GM12892 (cell line): ENCODE measurements at regions not wholly inside any gene's neighbourhood (a gene's known extent, or its start where the extent isn't known, plus 50 kb on each side); places are given as distances from the start of the nearest gene placed in this dataset.

Experiments used
- DNase-seq: peaks from one replicate; pipeline ENCODE4 v3.0.0; 2011; ENCODE audit not compliant: insufficient read length
- FAIRE-seq: peaks from 2 replicates; lab custom pipeline; 2011; peaks lifted over from hg19 to GRCh38; lab: Jason Lieb, UNC
- POLR2A ChIP-seq: IDR thresholded peaks from 2 replicates; pipeline ENCODE4 v1.6.1; 2011; ENCODE audit warnings: low read depth, low read length, control low read depth
- POLR2AphosphoS5 ChIP-seq: IDR thresholded peaks from 2 replicates; pipeline ENCODE4 v1.6.1; 2011; ENCODE audit warnings: low read depth, low read length, control low read depth
- TAF1 ChIP-seq: IDR thresholded peaks from 2 replicates; pipeline ENCODE4 v1.6.1; 2011; ENCODE audit warnings: low read depth, mild to moderate bottlenecking, control low read depth, low read length, borderline replicate concordance

GRCh38 chr6:139628270-139628669 is 253.8 kb upstream of the CITED2 start:
- no peak for TF ChIP-seq POLR2AphosphoS5
- no peak for TF ChIP-seq POLR2A
- no peak for TF ChIP-seq TAF1
- no peak for FAIRE-seq
- no peak for DNase-seq

- FAIRE-seq (no peak), DNase-seq (no peak)
These were observed 252.6 kb upstream of the CITED2 start for GRCh38 chr6:139627091-139627490.

DNA sequence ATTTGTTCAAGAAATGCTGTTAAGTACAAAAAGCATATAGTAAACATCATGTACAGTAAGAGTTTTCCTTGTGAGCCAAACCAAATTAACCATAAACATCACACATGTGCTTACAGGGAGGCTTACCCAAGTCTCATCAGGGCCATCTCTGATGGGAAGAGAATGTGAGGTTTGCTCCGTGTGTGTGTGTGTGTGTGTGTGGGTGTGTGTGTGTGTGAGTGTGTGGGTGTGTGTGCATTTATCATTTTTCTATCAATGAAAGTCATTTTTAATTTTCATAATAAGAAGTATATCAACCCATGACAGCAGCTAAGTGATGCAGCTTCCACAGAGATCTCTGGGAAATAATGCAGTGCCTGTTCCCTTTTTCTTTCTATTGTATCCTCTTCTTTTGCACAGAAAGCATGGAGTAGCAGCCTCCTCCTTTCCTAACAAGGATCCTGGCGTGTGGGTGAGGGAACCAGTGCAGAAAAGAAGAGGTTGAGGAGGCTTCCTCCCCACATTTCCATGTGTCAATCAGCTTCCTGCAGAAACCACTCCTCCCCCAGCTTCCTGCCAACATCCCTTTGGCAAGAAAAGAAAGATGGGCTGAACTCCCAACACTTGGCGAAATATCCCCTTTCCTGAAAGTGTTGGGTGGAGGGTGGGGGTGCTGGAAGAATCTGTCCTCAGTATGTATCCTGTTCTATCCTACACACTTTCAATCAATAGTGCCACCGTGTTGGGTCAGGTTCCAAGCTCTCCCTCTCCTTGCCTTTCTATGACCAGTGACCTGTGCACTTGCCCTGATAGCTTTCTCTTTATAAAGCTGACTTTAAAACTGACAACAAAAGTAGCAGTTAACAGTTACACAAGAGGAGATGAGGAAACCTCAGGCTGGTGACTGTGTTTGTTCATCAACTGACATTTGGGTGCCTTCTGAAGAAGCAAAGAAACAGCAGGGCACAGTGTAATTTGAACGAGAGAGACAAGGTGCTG is 251.8 kb upstream of the CITED2 start:
- DNase-seq: no peak

More at GRCh38 chr6:139627091-139627490, 252.6 kb upstream of the CITED2 start:
- TF ChIP-seq POLR2AphosphoS5 (no peak), POLR2A (no peak), TAF1 (no peak)

GRCh38 chr6:139625081-139625939 is 250.9 kb upstream of the CITED2 start:
- TF ChIP-seq POLR2A (no peak), TAF1 (no peak), POLR2AphosphoS5 (no peak)

More for the DNA sequence above, 251.8 kb upstream of the CITED2 start:
- no peak for FAIRE-seq
- TF ChIP-seq POLR2AphosphoS5 (no peak), TAF1 (no peak), POLR2A (no peak)

GRCh38 chr6:139623372-139623771 is 248.9 kb upstream of the CITED2 start:
- DNase-seq (no peak), FAIRE-seq (no peak)
- TF ChIP-seq POLR2AphosphoS5: no peak
- no peak for TF ChIP-seq TAF1
- no peak for TF ChIP-seq POLR2A

More at GRCh38 chr6:139625081-139625939, 250.9 kb upstream of the CITED2 start:
- DNase-seq (no peak), FAIRE-seq (no peak)

DNA sequence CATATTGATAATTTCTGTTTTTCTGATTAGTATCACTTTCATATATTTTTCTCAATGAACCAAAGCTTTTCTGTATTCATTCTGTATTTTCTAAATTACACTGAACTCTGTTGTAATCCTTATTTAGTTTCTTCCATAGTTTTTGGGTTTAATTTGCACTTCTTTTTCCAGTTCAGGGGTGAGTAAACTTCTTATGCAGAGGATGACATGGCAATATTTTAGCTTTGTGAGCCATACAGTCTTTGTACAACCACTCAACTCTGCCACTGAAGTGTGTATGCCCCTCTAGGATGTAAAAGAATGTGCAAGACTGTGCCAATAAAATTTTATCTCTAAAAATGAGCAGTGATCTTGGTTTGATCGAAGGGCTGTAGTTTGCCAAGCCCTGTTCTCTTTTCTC is 239.0 kb upstream of the CITED2 start:
- DNase-seq: no peak
- TF ChIP-seq POLR2AphosphoS5 (no peak), POLR2A (no peak), TAF1 (no peak)
- FAIRE-seq: no peak

GRCh38 chr6:139612135-139612465 is 237.7 kb upstream of the CITED2 start:
- no peak for DNase-seq
- FAIRE-seq: no peak
- TF ChIP-seq POLR2AphosphoS5: no peak
- TF ChIP-seq TAF1: no peak
- TF ChIP-seq POLR2A: no peak

DNA sequence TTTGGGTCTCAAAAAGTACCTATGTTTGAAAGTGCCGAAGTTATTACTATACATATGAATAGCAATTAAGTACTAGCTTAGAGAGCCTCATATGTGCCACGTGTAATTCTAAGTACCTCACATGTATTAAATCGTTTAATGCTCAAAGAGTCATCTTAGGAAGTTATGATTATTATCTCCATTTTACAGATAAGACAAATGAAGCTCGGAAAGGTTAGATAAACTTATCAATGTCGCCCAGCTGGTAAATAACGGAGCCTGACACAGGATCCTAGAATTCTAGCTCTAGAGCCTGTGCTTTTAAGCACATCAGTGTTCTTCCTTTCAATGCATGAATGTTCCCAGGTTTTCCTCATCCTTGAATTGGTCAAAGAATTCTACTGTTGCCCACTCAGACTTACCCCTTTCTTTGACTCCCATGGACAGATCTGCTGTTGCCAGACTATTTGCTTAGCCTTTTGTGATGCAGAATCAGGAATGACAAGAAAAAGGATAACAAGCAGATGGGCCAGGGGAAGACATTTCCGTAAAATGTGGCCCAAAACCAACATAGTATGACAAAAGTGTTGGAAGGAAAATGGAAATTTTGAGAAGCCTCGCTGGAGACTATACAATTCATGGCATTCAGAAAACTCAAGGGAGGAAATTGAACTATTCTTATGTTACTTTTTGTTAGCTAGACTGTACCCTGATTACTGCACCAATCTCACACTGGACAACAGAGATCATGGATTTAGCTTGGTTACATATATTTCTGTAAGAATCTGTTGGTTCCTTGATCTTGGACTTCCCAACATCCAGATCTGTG is 237.1 kb upstream of the CITED2 start:
- FAIRE-seq: peak; percentile 54

DNA sequence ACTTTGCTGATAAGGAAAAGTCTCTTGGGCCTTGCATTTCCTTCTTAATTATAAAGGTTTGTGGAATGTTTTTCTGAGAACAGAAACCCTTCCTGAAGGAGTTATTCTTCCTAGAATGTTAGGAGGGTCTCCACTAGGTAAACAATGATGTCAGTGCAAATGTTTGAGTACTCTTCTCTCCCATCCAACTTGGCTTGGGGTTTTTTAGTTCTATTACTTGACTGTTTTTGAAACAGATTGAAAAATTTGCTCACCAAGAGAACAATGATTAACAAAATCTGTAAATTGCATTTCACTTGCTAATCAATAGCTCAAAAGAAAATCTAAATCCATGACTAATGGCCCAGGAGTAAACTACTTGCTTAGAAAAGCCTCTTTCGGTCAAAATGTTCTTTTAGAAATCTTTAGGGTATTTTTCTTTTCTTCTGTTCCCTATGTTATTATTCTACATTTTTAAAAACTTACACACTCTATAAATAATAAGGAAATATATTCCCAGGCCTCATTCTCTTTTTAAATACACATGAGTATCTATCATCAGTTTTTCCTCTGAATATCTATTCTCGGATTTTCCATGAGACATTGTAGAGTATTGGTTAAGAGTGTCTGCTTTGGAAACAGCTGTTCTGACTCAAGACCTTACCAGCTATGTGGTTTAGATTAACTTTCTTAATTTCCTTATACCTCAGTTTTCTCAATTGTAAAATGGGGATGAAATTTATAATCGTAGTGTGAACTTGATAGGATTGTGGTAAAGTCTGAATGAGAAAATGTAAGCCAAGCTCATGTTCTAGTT is 234.2 kb upstream of the CITED2 start:
- TF ChIP-seq TAF1 (no peak), POLR2AphosphoS5 (no peak), POLR2A (no peak)
- FAIRE-seq (no peak), DNase-seq (no peak)

More for the DNA sequence above, 237.1 kb upstream of the CITED2 start:
- TF ChIP-seq TAF1 (no peak), POLR2AphosphoS5 (no peak), POLR2A (no peak)
- DNase-seq: no peak

DNA sequence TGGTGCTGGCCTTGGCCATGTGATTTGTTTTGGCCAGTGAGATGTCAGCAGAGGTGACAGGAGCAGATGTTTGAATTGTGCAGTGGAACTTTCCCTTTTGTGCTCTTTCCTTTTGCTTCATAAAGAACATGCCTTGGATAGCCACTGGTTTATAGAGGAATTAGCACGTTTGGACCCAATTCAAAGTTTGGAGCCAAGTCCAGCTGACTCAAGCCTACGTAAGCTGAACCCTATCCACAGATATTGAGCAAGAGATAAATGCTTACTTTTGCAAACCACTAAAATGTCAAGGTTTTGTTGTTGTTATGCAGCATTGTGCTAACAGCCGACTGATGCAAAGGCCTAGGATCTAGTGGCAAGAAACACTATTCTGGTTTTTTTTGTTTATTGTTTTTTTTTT is 230.9 kb upstream of the CITED2 start:
- no peak for FAIRE-seq
- TF ChIP-seq POLR2A (no peak), TAF1 (no peak), POLR2AphosphoS5 (no peak)
- DNase-seq: no peak
